KBM-7 (cell line): ENCODE measurements at regions not wholly inside any gene's neighbourhood (a gene's known extent, or its start where the extent isn't known, plus 50 kb on each side); places are given as distances from the start of the nearest gene placed in this dataset.
"Not testable (repeated sequence)": the region's sequence is repeated elsewhere in the genome, so short reads cannot be mapped to it uniquely, and the experiment has no call there.

Source experiments
- DNase-seq: peaks from one replicate; pipeline ENCODE4 v3.0.0-alpha.2; 2015
- in situ Hi-C: fragments of 300-500 bp; cut with MboI; formaldehyde crosslinking; loops from 2 replicates; pipeline ENCODE4 v1.14.3; 2020; ENCODE audit warnings: low sequenced_read_pairs, low pct_unique_long_range_greater_than_20kb, mixed read lengths

GRCh38 chr16:60914334-60914733 lies 1121.9 kb downstream of the CDH8 start:
- no peak for DNase-seq
- in situ Hi-C loops = no loop called here

GRCh38 chr16:60907645-60908044 lies 1128.6 kb downstream of the CDH8 start:
- in situ Hi-C loops = no loop called here
- DNase-seq = no peak

GRCh38 chr16:60905811-60906210 lies 1130.4 kb downstream of the CDH8 start:
- in situ Hi-C loops = no loop called here
- DNase-seq = no peak

- no peak for DNase-seq
- in situ Hi-C loops = no loop called here
Observed at GRCh38 chr16:60902114-60902513, 1134.1 kb downstream of the CDH8 start.

- DNase-seq = no peak
- in situ Hi-C loops = no loop called here
Observed at GRCh38 chr16:60882816-60883215, 1153.4 kb downstream of the CDH8 start.

GRCh38 chr16:60852635-60853034 lies 1183.6 kb downstream of the CDH8 start:
- in situ Hi-C loops = no loop called here
- DNase-seq = no peak

- DNase-seq = no peak
- in situ Hi-C loops = no loop called here
Observed at GRCh38 chr16:60821661-60822060, 1214.6 kb downstream of the CDH8 start.

GRCh38 chr16:60820361-60820760 lies 1215.9 kb downstream of the CDH8 start:
- no peak for DNase-seq
- in situ Hi-C loops = no loop called here

- in situ Hi-C loops = no loop called here
- DNase-seq = no peak
Observed at GRCh38 chr16:60818465-60818864, 1217.8 kb downstream of the CDH8 start.

GRCh38 chr16:60816461-60816860 lies 1219.8 kb downstream of the CDH8 start:
- DNase-seq = no peak
- in situ Hi-C loops = no loop called here

- DNase-seq = no peak
- in situ Hi-C loops = no loop called here
Observed at GRCh38 chr16:60815865-60816264, 1220.4 kb downstream of the CDH8 start.

- no peak for DNase-seq
- in situ Hi-C loops = no loop called here
Observed at GRCh38 chr16:60815033-60815432, 1221.2 kb downstream of the CDH8 start.

GRCh38 chr16:60811657-60812056 lies 1224.6 kb downstream of the CDH8 start:
- DNase-seq = no peak
- in situ Hi-C loops = no loop called here

- in situ Hi-C loops = no loop called here
- no peak for DNase-seq
Observed at GRCh38 chr16:60811051-60811608, 1225.1 kb downstream of the CDH8 start.

GRCh38 chr16:60810250-60810649 lies 1226.0 kb downstream of the CDH8 start:
- DNase-seq = no peak
- in situ Hi-C loops = no loop called here

GRCh38 chr16:60792437-60792836 lies 1243.8 kb downstream of the CDH8 start:
- in situ Hi-C loops = no loop called here
- no peak for DNase-seq

- no peak for DNase-seq
- in situ Hi-C loops = no loop called here
Observed at GRCh38 chr16:60788631-60789030, 1247.6 kb downstream of the CDH8 start.

GRCh38 chr16:60776281-60776680 lies 1260.0 kb downstream of the CDH8 start:
- in situ Hi-C loops = no loop called here
- no peak for DNase-seq

- DNase-seq = peak; percentile 7
- in situ Hi-C loops = no loop called here
Observed at GRCh38 chr16:60771138-60771537, 1265.1 kb downstream of the CDH8 start.

GRCh38 chr16:60770384-60770783 lies 1265.9 kb downstream of the CDH8 start:
- DNase-seq, in situ Hi-C loops: not testable (repeated sequence)

GRCh38 chr16:60763869-60764268 lies 1272.4 kb downstream of the CDH8 start:
- in situ Hi-C loops = no loop called here
- no peak for DNase-seq

- no peak for DNase-seq
- in situ Hi-C loops = no loop called here
Observed at GRCh38 chr16:60755907-60756306, 1280.3 kb downstream of the CDH8 start.
